Ectodermal cell (in vitro differentiated cells): ENCODE measurements at regions not wholly inside any gene's neighbourhood (a gene's known extent, or its start where the extent isn't known, plus 50 kb on each side); places are given as distances from the start of the nearest gene placed in this dataset.

Experiments
- H3K27ac ChIP-seq: 2 replicates; pipeline ENCODE4 v1.7.0; 2013; ENCODE audit warnings: mild to moderate bottlenecking, low read depth, low read length; ENCODE audit not compliant: insufficient read depth, poor library complexity, severe bottlenecking
- H3K27me3 ChIP-seq: 2 replicates; pipeline ENCODE4 v1.7.0; 2013; ENCODE audit warnings: mild to moderate bottlenecking, low read length; ENCODE audit not compliant: insufficient read depth, control insufficient read depth, poor library complexity, severe bottlenecking
- H3K36me3 ChIP-seq: one replicate; pipeline ENCODE4 v1.7.0; 2013; ENCODE audit warnings: low read length; ENCODE audit not compliant: control insufficient read depth, insufficient read depth
- H3K4me1 ChIP-seq: one replicate; pipeline ENCODE4 v1.7.0; 2013; ENCODE audit warnings: low read length; ENCODE audit not compliant: control insufficient read depth, insufficient read depth
- H3K4me3 ChIP-seq: 2 replicates; pipeline ENCODE4 v1.7.0; 2013; ENCODE audit warnings: low read depth, low read length, control low read depth; ENCODE audit not compliant: insufficient read depth
- H3K9me3 ChIP-seq: 2 replicates; pipeline ENCODE4 v1.7.0; 2013; ENCODE audit warnings: mild to moderate bottlenecking, low read length, moderate library complexity; ENCODE audit not compliant: control insufficient read depth
- WGBS, 2 experiments: methylation state at CpG; one replicate each; pipeline ENCODE4 v1.1.7; 2013; ENCODE audit warnings: missing lambda C conversion rate in 2 of 2; 5-methylcytosine and 5-hydroxymethylcytosine counted together

DNA sequence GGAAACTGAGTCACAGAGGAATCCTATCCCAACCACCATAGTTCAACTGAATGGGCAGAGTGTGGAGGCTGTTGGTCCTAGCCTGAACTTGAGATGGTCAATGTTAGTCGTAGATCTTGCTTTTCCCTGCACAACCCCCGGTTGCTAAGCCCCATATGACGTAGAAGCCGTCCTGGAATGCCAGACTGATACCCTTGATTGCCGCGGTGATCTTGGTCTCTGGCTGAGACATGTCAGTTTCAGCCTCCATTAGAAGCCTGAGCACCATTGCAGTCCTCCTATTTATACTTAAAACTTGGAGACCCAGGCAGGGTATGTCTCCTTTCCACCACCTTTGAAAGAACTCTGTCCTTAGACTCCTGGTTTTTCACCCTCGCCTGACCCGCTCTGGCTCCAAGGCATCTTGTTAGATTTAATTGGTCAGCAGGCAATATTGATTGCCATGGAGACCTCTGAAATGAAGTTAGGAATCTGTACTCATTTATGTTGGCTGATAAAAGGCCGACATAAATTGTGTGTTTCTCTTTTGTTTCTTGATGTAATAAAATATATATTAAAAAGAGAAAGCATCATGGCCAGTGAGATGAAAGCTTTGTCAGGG is 53.4 kb downstream of the RPLP1 start:
- Histone ChIP-seq H3K9me3 (no peaks in the 10 kb centered on the region), H3K27ac (no peak overlapping the region), H3K36me3 (no peaks in the 10 kb centered on the region), H3K27me3 (no peaks in the 10 kb centered on the region), H3K4me3 (no peak overlapping the region), H3K4me1 (no peaks in the 10 kb centered on the region)
- 93 to 96% methylated on average over 9 of the region's 9 CpGs for WGBS, 2 experiments

- H3K4me1 ChIP-seq = no peaks in the 10 kb centered on the region
- WGBS, 2 experiments = 95 to 97% methylated on average over 1 of the region's 1 CpG
- H3K4me3 ChIP-seq = no peak overlapping the region
- no peaks in the 10 kb centered on the region for H3K27me3 ChIP-seq
- no peak overlapping the region for H3K27ac ChIP-seq
- H3K36me3 ChIP-seq = no peaks in the 10 kb centered on the region
- no peaks in the 10 kb centered on the region for H3K9me3 ChIP-seq
These were observed 56.0 kb downstream of the RPLP1 start for GRCh38 chr15:69508659-69509058.

GRCh38 chr15:69509131-69509530 is 56.5 kb downstream of the RPLP1 start:
- no peak overlapping the region for H3K27ac ChIP-seq
- H3K4me1 ChIP-seq = no peaks in the 10 kb centered on the region
- no peak overlapping the region for H3K4me3 ChIP-seq
- no peaks in the 10 kb centered on the region for H3K36me3 ChIP-seq
- H3K27me3 ChIP-seq = no peaks in the 10 kb centered on the region
- no peaks in the 10 kb centered on the region for H3K9me3 ChIP-seq
- WGBS, 2 experiments = 86 to 88% methylated on average over 4 of the region's 4 CpGs

- Histone ChIP-seq H3K4me1 (no peaks in the 10 kb centered on the region), H3K27ac (no peak overlapping the region), H3K27me3 (no peaks in the 10 kb centered on the region), H3K4me3 (no peak overlapping the region), H3K36me3 (no peaks in the 10 kb centered on the region), H3K9me3 (no peaks in the 10 kb centered on the region)
These were observed 57.9 kb downstream of the RPLP1 start for GRCh38 chr15:69510556-69510955.

DNA sequence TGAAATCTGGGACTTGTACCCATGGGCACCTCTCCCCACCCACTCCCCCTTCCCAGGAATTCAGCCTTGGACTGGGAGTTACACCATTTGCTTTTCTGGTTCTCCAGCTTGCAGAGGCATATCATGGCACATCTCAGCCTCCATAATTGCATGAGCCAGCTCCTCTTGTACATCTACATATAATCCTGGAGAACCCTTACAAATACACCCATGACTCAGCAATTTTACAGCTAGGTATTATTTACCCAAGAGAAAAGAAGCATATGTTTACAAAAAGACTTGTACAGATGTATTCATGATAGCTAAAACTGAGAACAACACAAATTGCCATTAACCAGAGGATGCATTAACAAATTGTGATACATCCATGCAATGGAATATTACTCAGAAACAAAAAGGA is 58.4 kb downstream of the RPLP1 start:
- no peak overlapping the region for H3K27ac ChIP-seq
- H3K27me3 ChIP-seq = no peaks in the 10 kb centered on the region
- no peaks in the 10 kb centered on the region for H3K36me3 ChIP-seq
- H3K9me3 ChIP-seq = no peaks in the 10 kb centered on the region
- no peak overlapping the region for H3K4me3 ChIP-seq
- no peaks in the 10 kb centered on the region for H3K4me1 ChIP-seq

DNA sequence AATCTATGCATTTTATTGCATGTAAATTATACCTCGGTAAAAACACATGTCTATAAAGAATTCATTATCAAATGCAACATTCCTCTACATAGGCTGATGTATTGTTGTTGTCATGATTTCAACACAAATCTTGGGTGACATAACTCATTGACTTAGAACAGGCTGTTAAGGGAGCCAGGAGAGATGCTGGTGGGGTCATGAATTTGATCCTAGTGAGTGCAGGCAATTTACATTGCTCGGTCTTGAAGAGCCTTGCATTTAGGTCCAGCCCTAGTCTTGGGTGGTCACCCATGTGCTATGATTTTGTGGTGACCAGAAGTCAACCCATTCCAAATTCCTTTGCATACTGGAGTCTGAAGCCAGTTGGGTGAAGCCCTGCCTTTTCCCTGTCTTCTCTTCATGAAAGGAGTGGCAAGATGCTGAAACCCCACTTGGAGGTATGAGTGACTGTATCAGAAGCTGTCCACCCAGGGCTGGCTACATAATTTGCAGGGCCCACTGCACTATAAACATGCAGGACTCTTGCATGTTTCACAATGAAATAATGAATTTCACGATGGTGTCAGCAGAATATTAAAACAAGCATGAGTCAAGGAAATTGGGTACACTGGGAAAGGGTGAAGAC is 59.2 kb downstream of the RPLP1 start:
- 94 to 98% methylated on average over 2 of the region's 3 CpGs for WGBS, 2 experiments
- Histone ChIP-seq H3K4me3 (no peak overlapping the region), H3K36me3 (no peaks in the 10 kb centered on the region), H3K4me1 (no peaks in the 10 kb centered on the region), H3K27ac (no peak overlapping the region), H3K9me3 (no peaks in the 10 kb centered on the region), H3K27me3 (no peaks in the 10 kb centered on the region)

DNA sequence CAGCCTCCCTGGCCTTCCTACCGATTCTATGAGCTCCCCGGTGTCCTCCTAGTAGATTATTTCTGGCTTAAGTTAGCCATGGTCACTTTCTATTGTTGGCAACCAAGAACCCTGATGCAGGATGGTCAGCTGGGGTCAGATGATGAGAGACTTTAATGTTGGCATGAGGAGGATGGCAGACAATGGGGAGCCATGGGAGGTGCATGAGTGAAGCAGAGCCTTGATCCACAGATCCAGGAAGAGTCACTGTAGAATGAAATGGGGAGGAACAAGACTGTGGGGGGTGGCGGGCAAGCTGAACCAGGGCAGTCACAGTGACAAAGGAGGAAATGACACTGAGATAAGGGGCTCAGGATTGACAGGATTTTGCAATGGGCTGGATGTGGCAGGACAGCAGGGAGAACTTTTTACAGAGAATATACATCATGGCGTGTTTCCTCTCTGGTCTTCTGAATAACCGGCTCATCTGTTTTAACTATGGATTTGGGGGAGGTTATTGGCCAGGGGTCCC is 60.9 kb downstream of the RPLP1 start:
- Histone ChIP-seq H3K36me3 (no peaks in the 10 kb centered on the region), H3K9me3 (no peaks in the 10 kb centered on the region), H3K4me1 (no peaks in the 10 kb centered on the region), H3K27ac (no peak overlapping the region), H3K4me3 (no peak overlapping the region), H3K27me3 (no peaks in the 10 kb centered on the region)
- WGBS, 2 experiments = 92 to 94% methylated on average over 5 of the region's 5 CpGs

DNA sequence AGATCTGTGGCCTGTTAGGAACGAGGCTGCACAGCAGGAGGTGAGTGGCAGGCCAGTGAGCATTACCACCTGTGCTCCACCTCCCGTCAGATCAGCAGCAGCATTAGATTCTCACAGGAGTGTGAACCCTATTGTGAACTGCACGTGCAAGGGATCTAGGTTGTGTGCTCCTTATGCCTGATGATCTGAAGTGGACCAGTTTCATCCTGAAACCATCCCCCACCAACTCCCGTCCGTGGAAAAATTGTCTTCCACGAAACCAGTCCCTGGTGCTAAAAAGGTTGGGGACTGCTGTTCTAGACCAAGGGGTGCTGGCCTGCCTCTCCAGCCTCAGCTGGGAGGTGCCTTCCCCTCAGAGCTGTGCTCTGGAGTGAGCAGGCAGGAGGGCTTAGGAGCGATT is 61.4 kb downstream of the RPLP1 start:
- H3K27ac ChIP-seq = no peak overlapping the region
- H3K4me1 ChIP-seq = no peaks in the 10 kb centered on the region
- H3K36me3 ChIP-seq = no peaks in the 10 kb centered on the region
- H3K4me3 ChIP-seq = no peak overlapping the region
- WGBS, 2 experiments = 82 to 86% methylated on average over 7 of the region's 7 CpGs
- no peaks in the 10 kb centered on the region for H3K9me3 ChIP-seq
- H3K27me3 ChIP-seq = no peaks in the 10 kb centered on the region

- Histone ChIP-seq H3K9me3 (no peaks in the 10 kb centered on the region), H3K4me3 (no peak overlapping the region), H3K4me1 (no peaks in the 10 kb centered on the region), H3K36me3 (no peaks in the 10 kb centered on the region), H3K27me3 (no peaks in the 10 kb centered on the region), H3K27ac (no peak overlapping the region)
- WGBS, 2 experiments = 91 to 92% methylated on average over 4 of the region's 4 CpGs
These were observed 62.9 kb downstream of the RPLP1 start for GRCh38 chr15:69515508-69515907.

GRCh38 chr15:69515926-69516325 is 63.3 kb downstream of the RPLP1 start:
- 90 to 93% methylated on average over 3 of the region's 3 CpGs for WGBS, 2 experiments

More at GRCh38 chr15:69515926-69516325, 63.3 kb downstream of the RPLP1 start:
- no peaks in the 10 kb centered on the region for H3K9me3 ChIP-seq
- no peaks in the 10 kb centered on the region for H3K36me3 ChIP-seq
- H3K27me3 ChIP-seq = no peaks in the 10 kb centered on the region
- H3K4me1 ChIP-seq = no peaks in the 10 kb centered on the region
- no peak overlapping the region for H3K27ac ChIP-seq
- H3K4me3 ChIP-seq = no peak overlapping the region
